ENCODE measurements at regions not wholly inside any gene's neighbourhood (a gene's known extent, or its start where the extent isn't known, plus 50 kb on each side); places are given as distances from the start of the nearest gene placed in this dataset.

GRCh38 chr2:11090187-11090586 is 65.1 kb upstream of the SLC66A3 start:
- intact Hi-C loops (cut with micrococcal nuclease), result no loop called here
- DNase-seq (no peak), ATAC-seq (ENCODE audit: low read depth) (no peak)
- Histone ChIP-seq H4K91ac (ENCODE audit: insufficient read depth, low read depth, low read length) (no peak overlapping the region), H2BK120ac (ENCODE audit: low read depth, low read length) (no peak overlapping the region), H2AFZ (replicated peaks; ENCODE audit: low read length, poor library complexity) (no peak overlapping the region), H3K4me2 (ENCODE audit: low read depth, low read length) (no peak overlapping the region), H3K56ac (ENCODE audit: extremely low read depth, insufficient read depth, low read length) (no peak overlapping the region), H2BK15ac (ENCODE audit: low read depth, low read length) (no peak overlapping the region), H3K18ac (ENCODE audit: low read depth, low read length) (no peak overlapping the region), H3K9me1 (ENCODE audit: insufficient read depth, low read length) (no peaks in the 10 kb centered on the region), H3K4ac (ENCODE audit: low read depth, low read length) (no peak overlapping the region), H2AK5ac (ENCODE audit: low read depth, low read length) (no peak overlapping the region), H2BK5ac (ENCODE audit: low read depth, low read length, poor library complexity, severe bottlenecking) (no peak overlapping the region), H4K20me1 (ENCODE audit: insufficient read depth, low read length) (no peaks in the 10 kb centered on the region), H3K27ac (ENCODE audit: insufficient read depth, low read length) (no peak overlapping the region), H3K23ac (ENCODE audit: low read depth, low read length) (no peak overlapping the region), H3K14ac (replicated peaks; ENCODE audit: low read depth, low read length) (no peak overlapping the region), H3K4me3 (ENCODE audit: insufficient read depth, low read depth, low read length) (no peak overlapping the region), H2BK20ac (ENCODE audit: low read depth, low read length) (no peak overlapping the region), H3K79me1 (ENCODE audit: low read depth in 1 of 2, low read length in 2 of 2) (no peaks in the 10 kb centered on the region), H3K4me1 (ENCODE audit: control insufficient read depth, insufficient read depth, low read length) (peaks cover 2% of the 10 kb centered on the region), H3K9me3 (ENCODE audit: control insufficient read depth, insufficient read depth, low read length) (no peaks in the 10 kb centered on the region), H3K27me3 (ENCODE audit: control insufficient read depth, insufficient read depth, low read length) (no peaks in the 10 kb centered on the region), H3K36me3 (ENCODE audit: control insufficient read depth, insufficient read depth, low read length) (no peaks in the 10 kb centered on the region), H4K8ac (ENCODE audit: low read depth in 2 of 2, low read length in 2 of 2) (no peak overlapping the region), H3K9ac (ENCODE audit: low read depth, low read length) (no peak overlapping the region), H4K5ac (ENCODE audit: low read depth, low read length) (no peak overlapping the region), H2AK9ac (replicated peaks; ENCODE audit: low read depth, low read length, poor library complexity) (no peak overlapping the region)
- dilution Hi-C loops (cut with HindIII; ENCODE audit: low sequenced_read_pairs, unreplicated experiment), result no loop called here
- no TSS peak for BruUV-seq (replicated peaks)
- ChIA-PET CTCF (no interaction called here), POLR2A (ENCODE audit: unreplicated experiment) (no interaction called here)
- TF ChIP-seq MAFK (IDR thresholded peaks at IDR 0.05; ENCODE audit: low read depth, low read length), result no peak
- TF ChIP-seq MXI1 (IDR thresholded peaks at IDR 0.05; ENCODE audit: borderline replicate concordance, low read depth, low read length), result no peak
- TF ChIP-seq ELK1 (IDR thresholded peaks at IDR 0.05; ENCODE audit: borderline replicate concordance, low read depth, low read length), result no peak
- no peak for TF ChIP-seq RAD21 (IDR thresholded peaks at IDR 0.05; ENCODE audit: low read length)
- TF ChIP-seq CHD1 (IDR thresholded peaks at IDR 0.05; ENCODE audit: low read depth, low read length), result no peak
- TF ChIP-seq FOS (IDR thresholded peaks at IDR 0.05; ENCODE audit: low read depth, low read length), result no peak
- no peak for TF ChIP-seq CEBPB (IDR thresholded peaks at IDR 0.05; ENCODE audit: low read depth, low read length)
- no peak for TF ChIP-seq RFX5 (IDR thresholded peaks at IDR 0.05; ENCODE audit: low read depth, low read length)
- TF ChIP-seq NFE2L2 (IDR thresholded peaks at IDR 0.05; ENCODE audit: low read depth, low read length), result no peak
- TF ChIP-seq BHLHE40 (IDR thresholded peaks at IDR 0.05; ENCODE audit: low read depth, low read length), result no peak
- TF ChIP-seq USF2 (IDR thresholded peaks at IDR 0.05; ENCODE audit: low read depth, low read length), result no peak
- TF ChIP-seq MAZ (IDR thresholded peaks at IDR 0.05; ENCODE audit: borderline replicate concordance, low read depth, low read length), result no peak
- no peak for TF ChIP-seq SMC3 (IDR thresholded peaks at IDR 0.05; ENCODE audit: low read depth, low read length)
- no peak for TF ChIP-seq POLR2A (IDR thresholded peaks at IDR 0.05; ENCODE audit: low read depth, low read length)
- TF ChIP-seq RCOR1 (IDR thresholded peaks at IDR 0.05; ENCODE audit: insufficient replicate concordance, low read length), result no peak
- no peak for TF ChIP-seq CTCF (conservative IDR thresholded peaks at IDR 0.05; ENCODE audit: low read depth, low read length)
- in situ Hi-C loops (cut with MboI; ENCODE audit: low sequenced_read_pairs), result no loop called here
- no CpG with 5 or more reads among the region's 2 CpGs for WGBS, 2 experiments (ENCODE audit: extremely low coverage in 2 of 2, insufficient read length in 1 of 2)
